RPMI8226 (cell line): ENCODE measurements at regions not wholly inside any gene's neighbourhood (a gene's known extent, or its start where the extent isn't known, plus 50 kb on each side); places are given as distances from the start of the nearest gene placed in this dataset.
"Not testable (repeated sequence)": the region's sequence is repeated elsewhere in the genome, so short reads cannot be mapped to it uniquely, and the experiment has no call there.

Experiments
- DNase-seq: peaks from one replicate; pipeline ENCODE4 v3.0.0-alpha.2; 2015

DNA sequence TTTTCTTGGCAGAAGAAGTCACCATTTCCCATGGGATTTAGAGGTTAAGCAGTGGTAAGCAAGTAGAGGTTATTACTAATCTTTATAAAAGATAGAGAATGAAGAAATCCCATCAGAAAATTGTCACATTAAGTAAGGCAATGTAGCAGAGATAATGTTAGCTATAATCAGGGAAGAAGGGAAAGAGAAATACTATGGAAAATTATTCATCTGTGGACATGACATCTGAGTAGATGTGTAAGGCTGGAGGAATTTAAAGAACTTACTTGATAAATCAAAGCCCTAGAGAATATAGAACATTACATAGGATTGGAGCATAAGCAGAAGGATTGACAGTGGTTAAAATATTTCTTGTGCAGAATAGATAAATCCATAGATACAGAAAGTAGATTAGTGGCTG is 553.1 kb upstream of the CBLB start:
- DNase-seq = no peak

DNA sequence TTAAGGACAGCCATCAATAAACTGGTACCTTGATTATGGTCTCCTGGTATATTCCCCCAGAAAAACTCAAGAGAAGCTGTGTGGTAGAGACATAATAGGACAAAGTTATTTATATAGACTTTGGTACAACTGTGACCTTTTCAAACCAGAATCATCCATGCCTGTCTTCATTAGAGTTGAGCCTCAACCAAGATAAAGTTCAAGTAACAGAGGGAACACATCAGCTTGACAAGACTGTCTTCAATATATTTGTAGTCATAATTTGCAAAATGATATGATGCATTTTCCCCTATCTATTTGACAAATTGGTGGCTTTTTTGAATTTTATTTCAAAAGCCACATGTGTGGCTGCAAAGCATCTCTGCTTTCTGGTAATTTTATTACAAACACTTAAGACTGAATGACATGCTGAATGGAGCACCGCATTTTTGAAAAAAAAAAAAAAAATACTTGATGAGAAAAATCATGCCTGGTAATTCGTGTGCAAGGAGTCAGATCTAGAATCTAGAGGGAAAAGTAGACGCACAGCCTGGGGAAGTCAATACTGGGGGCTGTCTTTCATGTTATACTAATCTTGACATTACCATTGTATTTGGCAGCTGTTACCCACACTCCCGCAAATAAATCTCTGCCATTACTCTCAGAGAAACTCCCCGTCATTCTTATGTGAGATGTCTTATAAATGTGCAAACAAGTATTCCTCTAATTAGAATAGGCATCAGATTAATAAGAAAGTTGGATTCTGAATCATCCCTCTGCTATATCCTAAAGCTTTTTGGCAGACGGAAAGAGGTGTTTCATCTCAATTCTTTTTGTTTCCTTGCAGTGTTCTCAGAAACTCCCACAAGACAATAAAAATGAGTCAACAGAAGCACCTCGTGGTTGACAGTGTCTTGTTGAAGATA is 554.8 kb upstream of the CBLB start:
- no peak for DNase-seq

DNA sequence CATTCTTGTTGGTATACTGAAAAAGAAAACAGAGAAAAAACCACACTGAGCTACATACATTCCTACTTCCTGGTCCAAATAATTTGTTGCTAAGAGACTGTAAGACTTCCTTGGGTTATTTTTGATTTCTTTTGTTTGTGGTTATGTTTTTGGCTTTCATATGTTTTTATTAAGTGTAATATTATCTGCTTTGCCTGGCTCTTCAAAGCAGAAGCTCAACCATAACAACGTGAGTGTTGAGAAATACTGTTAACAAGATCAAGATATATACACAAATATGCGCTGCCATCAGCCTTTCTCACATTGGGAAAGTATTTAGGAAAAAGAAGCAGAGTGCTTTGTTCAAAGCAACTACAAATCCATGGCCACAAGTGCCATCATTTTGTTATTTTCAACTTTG is 556.2 kb upstream of the CBLB start:
- no peak for DNase-seq

DNA sequence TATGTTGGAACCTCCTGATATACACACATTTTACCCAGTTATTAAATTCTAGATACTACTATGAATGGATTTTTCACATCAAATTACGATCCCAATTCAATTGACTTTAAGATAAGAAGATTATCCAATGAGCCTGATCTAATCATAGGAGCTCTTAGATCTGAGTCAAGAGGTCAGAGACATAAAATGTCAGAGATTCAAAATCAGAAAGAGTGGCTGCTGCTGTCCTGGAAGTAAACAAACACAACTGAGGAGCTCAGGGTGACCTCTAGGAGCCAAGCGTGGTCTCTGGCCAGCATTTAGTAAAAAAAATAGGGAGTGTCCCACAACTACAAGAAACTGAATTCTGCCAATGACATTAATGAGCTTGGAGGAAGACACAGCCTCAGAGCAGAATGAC is 557.1 kb upstream of the CBLB start:
- DNase-seq = no peak

DNA sequence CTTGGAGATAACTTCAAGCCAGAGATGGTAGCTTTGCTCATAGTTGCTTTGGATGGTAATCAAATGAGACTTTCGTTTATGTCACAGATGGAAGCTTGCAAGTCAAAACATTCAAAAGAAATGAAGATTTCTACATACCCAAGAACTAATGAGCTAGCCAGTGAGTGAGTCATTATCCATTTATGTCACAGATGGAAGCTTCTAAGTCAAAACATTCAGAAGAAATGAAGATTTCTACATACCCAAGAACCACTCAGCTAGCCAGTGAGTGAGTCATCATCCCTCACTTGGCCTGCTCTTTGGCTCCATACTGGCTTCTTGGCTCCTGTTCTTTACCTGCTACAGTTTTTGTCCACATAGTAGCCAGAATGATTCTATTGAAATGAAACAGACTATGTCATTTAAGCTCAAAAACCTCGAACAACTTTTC is 559.8 kb upstream of the CBLB start:
- DNase-seq = no peak

DNA sequence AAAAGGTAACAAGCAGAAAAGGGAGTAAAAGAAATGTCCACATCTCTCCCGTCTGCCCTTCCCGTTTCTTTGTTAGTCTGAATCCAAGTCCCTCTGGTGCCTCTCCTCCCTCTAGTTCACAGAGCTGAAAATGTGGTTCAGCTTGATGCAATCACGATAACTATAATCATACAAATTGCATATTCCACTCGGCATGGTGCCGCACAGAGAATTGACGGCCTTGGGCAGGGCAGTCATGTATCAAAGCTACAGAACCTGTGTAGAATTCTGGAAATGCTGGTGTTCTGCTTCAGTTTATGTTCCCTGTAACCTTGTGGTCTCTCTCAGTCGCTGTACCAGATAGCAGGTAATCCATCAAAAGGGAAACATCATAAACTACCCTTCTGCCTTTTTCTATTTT is 562.9 kb upstream of the CBLB start:
- no peak for DNase-seq

DNA sequence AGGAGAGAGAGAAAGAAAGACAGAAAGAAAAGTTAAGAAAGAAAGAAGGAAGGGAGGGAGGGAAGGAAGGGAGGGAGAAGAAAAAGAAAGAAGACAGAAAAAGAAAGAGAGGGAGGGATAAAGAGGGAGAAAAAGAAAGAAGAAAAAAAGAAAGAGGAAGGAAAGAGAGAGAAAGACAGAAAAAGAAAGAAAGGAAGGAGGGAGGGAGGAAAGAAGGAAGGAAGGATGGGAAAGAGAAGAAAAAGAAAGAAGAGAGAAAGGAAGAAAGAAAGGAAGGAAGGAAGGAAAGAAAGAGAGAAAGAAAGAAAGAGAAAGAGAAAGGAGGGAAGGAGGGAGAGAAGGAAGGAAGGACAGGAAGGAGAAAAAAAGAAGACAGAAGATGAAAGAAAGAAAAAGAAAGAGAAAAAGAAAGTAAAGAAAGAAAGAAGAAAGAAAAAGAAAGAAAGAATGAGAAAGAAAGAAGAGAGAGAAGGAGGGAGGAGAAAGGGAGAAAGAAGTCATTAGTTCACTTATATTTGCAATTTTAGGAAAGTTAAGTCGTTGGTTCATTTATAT is 567.2 kb upstream of the CBLB start:
- DNase-seq = no peak

DNA sequence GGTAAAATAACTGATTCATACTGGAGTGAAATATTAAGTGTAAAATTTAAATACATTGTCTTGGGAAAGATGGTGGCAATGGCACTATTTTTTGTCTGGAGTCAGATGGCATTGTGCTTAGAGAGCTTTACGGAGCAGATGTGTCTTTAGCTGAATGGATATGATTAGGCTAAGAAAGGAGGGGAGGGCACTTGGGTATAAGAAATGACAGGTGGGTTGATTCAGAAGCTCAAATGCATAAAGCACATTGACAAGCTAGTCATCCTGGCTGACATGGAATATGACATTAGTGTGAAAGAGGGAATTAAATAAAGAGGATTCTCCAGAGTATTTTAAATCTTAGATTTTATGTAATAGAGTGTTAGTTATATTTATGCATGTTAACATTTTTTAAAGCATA is 570.1 kb upstream of the CBLB start:
- no peak for DNase-seq

DNA sequence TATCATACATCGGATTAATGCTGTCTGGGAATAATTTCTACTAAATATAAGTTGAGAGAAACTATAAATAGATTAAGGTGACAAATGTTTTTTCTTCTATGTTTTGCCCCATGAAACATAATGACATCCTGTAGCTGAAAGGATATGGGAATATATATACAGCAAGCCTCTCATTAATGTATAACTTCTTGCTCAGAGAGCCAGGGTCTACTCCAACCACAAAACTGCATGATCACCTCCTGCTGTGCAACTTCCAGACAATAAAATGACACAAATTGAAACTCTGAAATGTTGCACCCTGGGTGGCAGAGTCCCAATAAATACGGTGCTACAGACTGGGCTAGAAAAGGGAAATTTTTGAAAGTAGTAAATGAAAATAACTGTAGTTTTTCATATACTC is 571.9 kb upstream of the CBLB start:
- DNase-seq = no peak

DNA sequence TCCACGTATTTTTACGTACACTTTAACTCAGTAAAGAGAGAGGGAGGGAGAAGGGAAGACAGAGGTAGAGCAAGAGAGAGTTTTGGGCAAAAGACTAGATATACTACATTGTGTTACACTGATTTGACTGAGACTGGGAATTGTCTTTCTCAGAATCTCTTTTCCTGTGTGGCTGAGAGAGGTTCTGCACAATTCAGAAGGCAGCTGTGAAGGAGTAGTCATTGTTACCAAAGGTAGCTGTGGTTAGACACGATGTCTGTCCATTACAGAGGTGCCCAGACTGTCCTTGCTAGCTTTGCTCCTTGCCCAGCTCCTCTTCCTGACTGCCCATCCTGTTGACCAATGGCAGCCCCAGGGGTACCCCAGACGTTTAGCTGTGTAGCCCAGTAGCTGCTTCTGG is 577.5 kb upstream of the CBLB start:
- DNase-seq = no peak

DNA sequence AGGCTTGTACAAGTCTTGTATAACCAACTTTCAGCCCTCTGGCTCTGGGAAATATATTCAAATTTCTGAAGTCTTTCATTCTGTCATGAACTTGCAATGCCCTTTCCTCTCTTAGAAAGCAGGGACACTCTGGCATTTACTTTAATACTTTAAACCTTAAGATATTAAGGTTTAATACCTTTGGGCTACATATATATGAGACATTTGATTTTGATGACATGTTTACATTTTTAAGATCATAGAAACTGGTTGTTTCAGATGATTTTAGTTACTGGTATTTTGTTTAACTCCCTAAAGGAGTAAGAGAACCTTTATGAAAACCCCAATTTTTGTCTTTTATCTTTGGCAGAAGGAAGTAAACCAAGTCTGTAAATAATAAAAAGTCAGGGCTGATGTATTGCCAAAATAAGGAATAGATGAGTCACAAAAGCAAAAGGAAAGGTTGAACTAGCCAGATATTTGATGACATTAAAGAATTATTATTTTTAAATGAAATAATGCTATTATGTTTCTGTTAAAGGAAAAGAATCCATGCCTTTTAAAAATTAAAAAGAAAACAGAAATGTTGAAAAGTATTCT is 579.0 kb upstream of the CBLB start:
- no peak for DNase-seq

DNA sequence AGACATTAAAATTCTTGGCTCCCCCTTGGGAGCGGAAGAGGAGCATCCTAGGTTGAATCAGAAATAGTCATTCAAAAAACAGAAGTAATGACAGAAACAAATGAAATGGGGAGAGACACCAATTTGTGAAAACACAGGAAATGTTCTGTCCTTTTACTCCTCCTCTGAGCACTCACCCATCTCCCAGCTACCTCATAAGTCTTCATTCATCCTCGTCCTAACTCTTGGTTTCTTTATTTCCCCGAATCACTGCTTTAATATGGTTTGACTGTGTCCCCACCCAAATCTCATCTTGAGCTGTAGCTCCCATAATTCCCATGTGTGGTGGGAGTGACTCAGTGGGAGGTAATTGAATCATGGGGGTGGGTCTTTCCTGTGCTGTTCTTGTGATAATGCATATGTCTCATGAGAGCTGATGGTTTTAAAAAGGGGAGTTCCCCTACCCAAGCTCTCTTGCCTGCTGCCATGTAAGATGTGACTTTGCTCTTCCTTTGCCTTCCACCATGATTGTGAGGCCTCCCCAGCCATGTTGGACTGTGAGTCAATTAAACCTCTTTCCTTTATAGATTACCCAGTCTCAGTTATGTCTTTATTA is 579.7 kb upstream of the CBLB start:
- not testable (repeated sequence) for DNase-seq

DNA sequence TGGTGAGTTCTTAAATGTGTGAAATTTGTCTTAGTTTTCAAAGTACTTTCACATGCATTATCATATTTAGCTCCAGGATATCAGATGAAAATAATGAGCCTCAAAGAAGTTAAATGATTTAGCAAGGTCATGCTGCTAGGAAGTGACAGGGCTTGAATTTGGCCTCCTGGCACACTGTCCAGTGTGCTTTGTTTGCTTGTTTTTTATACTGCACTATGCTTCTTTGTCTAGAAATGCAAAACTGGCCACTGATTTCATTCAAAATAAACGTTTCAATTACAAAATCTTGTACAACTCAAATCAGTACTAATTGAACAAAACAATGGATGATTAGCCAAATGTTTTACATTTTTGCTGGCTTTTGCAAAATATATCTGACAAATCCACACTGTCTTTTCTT is 583.3 kb upstream of the CBLB start:
- no peak for DNase-seq

DNA sequence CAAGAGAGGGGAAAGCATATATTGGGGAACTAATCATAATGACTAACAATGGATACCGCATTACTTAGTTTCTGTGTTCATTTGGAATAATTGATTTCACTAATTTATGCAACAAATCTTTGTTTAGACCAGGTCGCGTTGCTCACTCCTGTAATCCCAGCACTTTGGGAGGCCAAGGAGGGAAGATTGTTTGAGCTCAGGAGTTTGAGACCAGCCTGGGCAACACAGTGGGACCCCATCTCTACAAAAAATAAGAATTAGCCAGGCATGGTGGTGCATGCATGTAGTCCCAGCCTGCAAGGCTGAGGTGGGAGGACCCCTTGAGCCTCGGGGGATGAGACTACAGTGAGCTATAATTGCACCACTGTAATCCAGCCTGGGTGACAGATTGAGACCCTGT is 585.7 kb upstream of the CBLB start:
- no peak for DNase-seq

DNA sequence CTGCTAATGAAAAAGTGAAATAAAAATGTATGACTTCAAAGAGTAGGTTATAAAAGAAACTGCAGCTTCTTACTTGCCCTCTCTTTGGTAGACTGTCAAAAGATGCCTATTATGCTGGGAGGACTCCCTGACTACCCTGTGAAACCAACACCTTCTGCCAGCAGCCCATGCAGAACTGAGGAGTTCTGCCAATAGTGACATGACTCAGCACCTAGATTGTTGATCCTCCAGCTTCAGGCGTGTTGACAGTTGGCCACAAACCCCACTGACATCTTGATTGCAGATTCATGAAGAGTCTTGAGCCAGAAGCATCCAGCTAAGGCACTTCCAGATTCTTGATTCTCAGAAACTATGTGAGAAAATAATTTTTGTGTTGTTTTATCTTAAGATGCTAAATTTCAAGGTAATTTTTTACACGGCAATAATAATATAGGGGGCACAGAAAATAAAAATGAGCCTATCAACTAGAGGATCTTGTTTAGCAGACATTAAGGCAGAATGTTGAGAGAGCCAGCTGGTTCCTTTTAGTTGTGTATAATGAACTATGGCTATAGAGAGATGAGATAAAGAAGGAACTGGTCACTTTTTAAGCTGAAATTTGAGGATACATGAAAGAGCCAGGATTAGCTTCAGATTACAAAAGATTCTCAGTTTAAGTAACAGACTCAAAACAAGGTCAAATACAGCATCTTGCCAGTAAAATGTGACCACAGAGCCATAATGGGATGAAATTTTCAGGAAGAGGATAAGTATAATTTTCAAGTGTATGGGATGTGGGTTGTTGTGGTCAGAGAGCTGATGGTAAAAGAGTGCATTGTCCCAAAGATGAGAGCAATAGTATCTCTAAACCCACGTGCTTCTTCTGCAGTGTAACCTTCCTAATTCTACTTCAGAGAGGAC is 588.7 kb upstream of the CBLB start:
- peak; percentile 81 for DNase-seq

DNA sequence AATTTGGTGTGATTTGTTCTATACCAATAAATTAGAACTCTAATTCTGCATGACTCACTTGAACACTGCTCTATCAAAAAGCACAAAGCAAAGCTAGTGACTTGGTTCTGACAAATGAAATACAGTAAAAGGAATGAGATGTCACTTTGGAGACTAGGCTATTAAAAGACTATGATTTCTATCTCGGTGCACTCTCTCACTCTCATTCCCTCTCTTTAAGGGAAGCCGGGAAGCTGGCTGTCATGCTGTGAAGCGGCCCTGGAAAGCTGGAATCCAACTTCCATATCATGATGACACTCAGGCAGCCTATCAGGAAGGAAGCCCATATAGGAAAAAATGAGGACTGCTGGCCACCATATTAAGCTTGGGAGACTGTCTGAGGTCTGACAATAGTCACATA is 590.1 kb upstream of the CBLB start:
- DNase-seq = no peak

DNA sequence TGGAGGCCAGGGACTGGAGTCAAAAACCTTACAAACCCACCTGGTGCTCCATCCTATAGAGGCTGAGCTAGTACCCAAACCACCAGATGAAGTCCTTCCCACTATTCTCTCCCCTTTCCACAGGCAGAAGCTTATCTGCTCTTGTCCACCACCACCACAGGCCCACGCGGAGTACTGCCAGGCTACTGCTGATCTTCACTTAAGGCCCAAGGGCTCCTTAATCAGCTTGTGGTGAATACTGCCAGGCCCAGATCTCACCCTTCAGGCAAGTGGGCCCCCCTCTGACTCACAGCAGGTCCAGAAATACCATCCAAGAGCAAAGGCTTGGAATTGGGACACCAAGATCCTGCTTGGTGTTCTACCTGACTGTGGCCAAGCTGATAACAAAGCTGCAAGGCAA is 598.1 kb upstream of the CBLB start:
- no peak for DNase-seq

DNA sequence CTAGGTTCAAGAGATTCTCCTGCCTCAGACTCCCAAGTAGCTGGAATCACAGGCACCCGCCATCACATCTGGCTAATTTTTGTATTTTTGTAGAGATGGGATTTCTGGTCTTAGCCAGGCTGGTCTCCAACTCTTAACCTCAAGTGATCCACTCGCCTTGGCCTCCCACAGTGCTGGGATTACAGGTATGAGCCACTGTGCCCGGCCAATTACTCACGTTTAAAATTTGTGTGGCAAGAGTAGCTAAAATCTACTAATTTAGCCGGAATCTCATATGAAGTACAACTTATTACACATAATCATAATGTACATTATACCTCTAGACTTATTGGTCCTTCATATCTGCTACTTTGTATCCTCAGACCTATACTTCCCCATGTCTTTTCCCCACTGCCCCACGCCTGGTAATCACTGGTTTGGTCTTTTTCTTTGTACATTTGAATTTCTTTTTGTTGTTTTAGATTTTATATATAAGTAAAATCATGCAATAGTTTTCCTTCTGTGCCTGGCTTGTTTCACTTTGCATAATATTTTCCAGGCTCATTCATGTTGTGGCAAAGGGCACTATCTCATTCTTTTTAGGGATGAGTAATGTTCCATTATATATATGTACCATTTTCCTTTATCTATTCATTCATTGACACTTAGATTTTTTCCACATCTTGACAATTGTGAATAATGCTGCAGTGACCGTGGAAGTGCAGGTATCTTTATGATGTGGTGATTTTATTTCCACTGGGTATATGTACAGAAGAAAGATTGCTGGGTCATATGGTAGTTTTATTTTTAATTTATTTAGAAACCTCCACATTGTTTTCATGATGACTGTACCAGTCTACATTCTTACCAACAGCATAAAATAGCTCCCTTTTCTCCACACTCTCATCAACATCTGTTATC is 605.0 kb upstream of the CBLB start:
- DNase-seq = no peak

DNA sequence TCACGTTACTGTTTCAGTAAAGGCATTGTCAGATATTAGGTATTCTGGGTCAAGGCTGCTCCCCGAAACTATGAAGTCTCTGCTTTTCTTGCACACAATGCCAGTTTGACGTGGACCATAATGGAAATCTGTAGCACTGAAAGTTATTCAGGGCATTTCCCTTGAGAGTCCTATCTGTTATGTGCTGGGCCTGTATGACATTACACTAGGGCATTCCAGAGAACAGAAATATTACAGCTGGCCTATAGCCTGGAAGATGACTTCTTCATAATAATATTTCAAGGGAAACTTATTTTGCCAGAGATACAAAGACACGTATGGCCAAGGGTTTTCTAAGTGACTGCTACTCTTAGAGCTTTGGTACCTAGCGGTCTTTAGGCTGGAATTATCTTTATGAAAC is 613.6 kb upstream of the CBLB start:
- no peak for DNase-seq

DNA sequence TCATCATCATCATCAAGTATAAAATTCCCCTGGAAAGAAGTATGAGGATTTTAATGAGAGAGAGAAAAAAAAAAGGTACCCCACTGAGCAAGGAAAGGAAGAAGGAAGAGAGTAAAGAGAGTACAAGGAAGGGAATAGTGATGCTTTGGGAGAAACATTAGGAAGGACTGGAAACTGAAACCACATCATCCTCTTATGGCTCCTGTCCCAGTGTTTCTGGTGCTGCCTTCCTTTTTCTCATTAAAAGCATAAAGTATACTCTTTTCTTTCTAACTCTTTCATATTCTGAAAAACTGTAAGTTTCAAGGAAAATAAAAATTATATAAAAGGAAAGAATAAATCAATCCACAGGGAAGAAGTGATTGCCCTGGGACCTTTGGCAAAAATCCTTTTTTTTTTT is 616.4 kb upstream of the CBLB start:
- no peak for DNase-seq

DNA sequence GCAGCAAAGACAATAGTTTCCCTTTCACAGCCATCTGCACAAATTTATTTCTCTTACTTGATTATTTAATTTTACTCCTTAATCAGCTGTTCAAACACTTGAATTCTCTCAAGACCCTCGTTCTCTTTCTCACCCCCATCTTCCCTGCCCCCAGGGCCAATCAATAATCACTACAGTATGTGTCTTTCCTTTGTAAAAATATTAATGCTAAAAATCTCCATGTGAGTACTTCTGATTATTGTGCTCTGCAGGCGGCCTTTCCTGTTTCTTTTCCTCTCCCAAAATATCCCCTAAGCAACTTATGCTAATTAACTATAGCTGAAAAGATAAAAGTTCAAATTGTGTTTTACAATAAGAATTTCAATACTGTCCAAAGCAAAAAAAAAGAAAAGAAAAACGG is 617.0 kb upstream of the CBLB start:
- DNase-seq = no peak
